Tibial artery (tissue), 4 donors: ENCODE measurements at regions not wholly inside any gene's neighbourhood (a gene's known extent, or its start where the extent isn't known, plus 50 kb on each side); places are given as distances from the start of the nearest gene placed in this dataset.
A peak's percentile ranks its signal among the peaks of the same experiment; 100 is the strongest.

Source experiments
- DNase-seq, 2 donors: peaks; one replicate each; pipeline ENCODE4 v3.0.0-alpha.2; 2019
- H3K27ac ChIP-seq, 2 donors: fragments of 200-600 bp; sonication (generic) in 1 of 2; 1 replicate in 1 of 2; 2 replicates in 1 of 2; pipeline ENCODE4 v1.5.1; 2018 to 2019; ENCODE audit warnings: mild to moderate bottlenecking in 1 of 2
- H3K27me3 ChIP-seq, 2 donors: fragments of 200-600 bp; sonication (generic) in 1 of 2; one replicate each; pipeline versions ENCODE4 v1.5.1 to v1.6.0; 2016 to 2019
- H3K36me3 ChIP-seq, 3 donors: fragments of 200-600 bp; sonication (generic) in 2 of 3; one replicate each; pipeline ENCODE4 v1.5.1; 2016 to 2019; ENCODE audit warnings: mild to moderate bottlenecking in 2 of 3
- H3K4me1 ChIP-seq, 4 donors: fragments of 200-600 bp; sonication (generic) in 2 of 4; 1 replicate in 3 of 4; 2 replicates in 1 of 4; pipeline ENCODE4 v1.5.1; 2016 to 2019
- H3K4me3 ChIP-seq, 2 donors: fragments of 200-600 bp; sonication (generic) in 1 of 2; 1 replicate in 1 of 2; 2 replicates in 1 of 2; pipeline ENCODE4 v1.5.1; 2018 to 2019; ENCODE audit warnings: mild to moderate bottlenecking in 2 of 2
- H3K9me3 ChIP-seq, 3 donors: fragments of 200-600 bp; sonication (generic) in 1 of 3; one replicate each; pipeline ENCODE4 v1.5.1; 2016 to 2019
- CTCF ChIP-seq, 2 experiments: fragments of 200-600 bp in 1 of 2; fragments of 450-650 bp in 1 of 2; IDR thresholded peaks; one replicate each; pipeline ENCODE4 v1.5.1; 2017 to 2019; ENCODE audit warnings: antibody characterized with exemption in 2 of 2, mild to moderate bottlenecking in 1 of 2, moderate library complexity in 1 of 2
- intact Hi-C: fragments of 100-400 bp; cut with DNase I; formaldehyde crosslinking; loops from one replicate; pipeline ENCODE4 v1.15.0; 2023; ENCODE audit warnings: low total_unique reads

- no peak for DNase-seq
- Histone ChIP-seq H3K27ac (no peak overlapping the region), H3K36me3 (no peaks in the 10 kb centered on the region), H3K27me3 (peaks cover 0 to 4% of the 10 kb centered on the region in 2 donors), H3K4me3 (no peak overlapping the region), H3K4me1 (no peaks in the 10 kb centered on the region), H3K9me3 (no peaks in the 10 kb centered on the region)
- intact Hi-C loops, result no loop called here
- TF ChIP-seq CTCF (IDR thresholded peaks at IDR 0.05), result no peak
These were observed 168.7 kb downstream of the ZBTB18 start for GRCh38 chr1:244219802-244220201.

- H3K27me3 ChIP-seq, result peaks cover 0 to 4% of the 10 kb centered on the region in 2 donors
- DNase-seq, result no peak
- no peak overlapping the region for H3K4me3 ChIP-seq
- no peaks in the 10 kb centered on the region for H3K4me1 ChIP-seq
- H3K27ac ChIP-seq, result no peak overlapping the region
- no peaks in the 10 kb centered on the region for H3K36me3 ChIP-seq
- H3K9me3 ChIP-seq, result no peaks in the 10 kb centered on the region
- no peak for TF ChIP-seq CTCF (IDR thresholded peaks at IDR 0.05)
- intact Hi-C loops, result no loop called here
These were observed 169.3 kb downstream of the ZBTB18 start for GRCh38 chr1:244220410-244220809.

GRCh38 chr1:244221991-244222390, 170.9 kb downstream of the ZBTB18 start:
- no peak for TF ChIP-seq CTCF (IDR thresholded peaks at IDR 0.05)
- no peak for DNase-seq

GRCh38 chr1:244224487-244225430, 173.7 kb downstream of the ZBTB18 start:
- no peaks in the 10 kb centered on the region for H3K9me3 ChIP-seq
- H3K36me3 ChIP-seq, result no peaks in the 10 kb centered on the region
- intact Hi-C loops, result no loop called here
- no peak overlapping the region for H3K4me3 ChIP-seq
- peak in 1 of 2 donors; percentile 72 for DNase-seq
- peaks cover 0 to 16% of the 10 kb centered on the region in 2 donors for H3K27me3 ChIP-seq
- TF ChIP-seq CTCF (IDR thresholded peaks at IDR 0.05), result no peak
- H3K27ac ChIP-seq, result no peak overlapping the region
- H3K4me1 ChIP-seq, result no peaks in the 10 kb centered on the region

More at GRCh38 chr1:244221991-244222390, 170.9 kb downstream of the ZBTB18 start:
- H3K36me3 ChIP-seq, result no peaks in the 10 kb centered on the region
- H3K27me3 ChIP-seq, result peaks cover 0 to 4% of the 10 kb centered on the region in 2 donors
- no peak overlapping the region for H3K4me3 ChIP-seq
- H3K9me3 ChIP-seq, result no peaks in the 10 kb centered on the region
- H3K27ac ChIP-seq, result no peak overlapping the region
- H3K4me1 ChIP-seq, result no peaks in the 10 kb centered on the region
- intact Hi-C loops, result no loop called here

- no peak for DNase-seq
- intact Hi-C loops, result no loop called here
- H3K36me3 ChIP-seq, result no peaks in the 10 kb centered on the region
- H3K27ac ChIP-seq, result no peak overlapping the region
- peaks cover 0 to 8% (median 3%) of the 10 kb centered on the region in 4 donors for H3K4me1 ChIP-seq
- H3K4me3 ChIP-seq, result no peak overlapping the region
- H3K9me3 ChIP-seq, result no peaks in the 10 kb centered on the region
- H3K27me3 ChIP-seq, result peaks cover 0 to 23% of the 10 kb centered on the region in 2 donors
- TF ChIP-seq CTCF (IDR thresholded peaks at IDR 0.05), result no peak
These were observed 175.4 kb downstream of the ZBTB18 start for GRCh38 chr1:244226435-244226834.
